Karpas-422 (cell line): ENCODE measurements at regions not wholly inside any gene's neighbourhood (a gene's known extent, or its start where the extent isn't known, plus 50 kb on each side); places are given as distances from the start of the nearest gene placed in this dataset.

ENCODE experiments used
- DNase-seq: peaks from one replicate; pipeline ENCODE4 v3.0.0-alpha.2; 2015
- H2AFZ ChIP-seq: fragments of 200-600 bp; sonication (generic); 2 replicates; pipeline ENCODE4 v1.6.1; 2014; ENCODE audit warnings: antibody characterized with exemption, low read length, mixed read lengths
- H3K27ac ChIP-seq: fragments of 200-600 bp; sonication (generic); 2 replicates; pipeline ENCODE4 v1.5.1; 2014; ENCODE audit warnings: mild to moderate bottlenecking, low read length, moderate library complexity
- H3K27me3 ChIP-seq: fragments of 200-600 bp; sonication (generic); 2 replicates; pipeline ENCODE4 v1.6.1; 2014; ENCODE audit warnings: low read length, mixed read lengths
- H3K36me3 ChIP-seq: fragments of 200-600 bp; sonication (generic); 2 replicates; pipeline ENCODE4 v1.6.1; 2014; ENCODE audit warnings: low read length, mixed read lengths; ENCODE audit not compliant: insufficient read depth
- H3K4me1 ChIP-seq: fragments of 200-600 bp; sonication (generic); 2 replicates; pipeline ENCODE4 v1.6.1; 2014; ENCODE audit warnings: mild to moderate bottlenecking, low read length, mixed read lengths
- H3K4me2 ChIP-seq: fragments of 200-600 bp; sonication (generic); 2 replicates; pipeline ENCODE4 v1.6.1; 2014; ENCODE audit warnings: low read length, low read depth, mild to moderate bottlenecking; ENCODE audit not compliant: poor library complexity, severe bottlenecking
- H3K4me3 ChIP-seq: fragments of 200-600 bp; sonication (generic); 2 replicates; pipeline ENCODE4 v1.5.1; 2014; ENCODE audit warnings: mild to moderate bottlenecking, antibody characterized with exemption, low read length, mixed read lengths
- H3K79me2 ChIP-seq: fragments of 200-600 bp; sonication (generic); 2 replicates; pipeline ENCODE4 v1.6.1; 2014; ENCODE audit warnings: mild to moderate bottlenecking, low read length, mixed read lengths
- H3K9ac ChIP-seq: fragments of 200-600 bp; sonication (generic); 2 replicates; pipeline ENCODE4 v1.6.0; 2014; ENCODE audit warnings: low read length
- H3K9me2 ChIP-seq: fragments of 200-600 bp; sonication (generic), shearing (Covaris generic); replicated peaks from 2 replicates; pipeline ENCODE4 v1.6.0; 2014; ENCODE audit warnings: mild to moderate bottlenecking, low read length, moderate library complexity; ENCODE audit not compliant: insufficient read depth
- H3K9me3 ChIP-seq: fragments of 300-700, 200-600 bp; sonication (generic); 2 replicates; pipeline ENCODE4 v1.6.1; 2014; ENCODE audit warnings: low read length, mixed read lengths
- H4K20me1 ChIP-seq: fragments of 200-600 bp; sonication (generic); 2 replicates; pipeline ENCODE4 v1.6.1; 2014; ENCODE audit warnings: mild to moderate bottlenecking, antibody characterized with exemption, low read length, low read depth; ENCODE audit not compliant: insufficient read depth

DNA sequence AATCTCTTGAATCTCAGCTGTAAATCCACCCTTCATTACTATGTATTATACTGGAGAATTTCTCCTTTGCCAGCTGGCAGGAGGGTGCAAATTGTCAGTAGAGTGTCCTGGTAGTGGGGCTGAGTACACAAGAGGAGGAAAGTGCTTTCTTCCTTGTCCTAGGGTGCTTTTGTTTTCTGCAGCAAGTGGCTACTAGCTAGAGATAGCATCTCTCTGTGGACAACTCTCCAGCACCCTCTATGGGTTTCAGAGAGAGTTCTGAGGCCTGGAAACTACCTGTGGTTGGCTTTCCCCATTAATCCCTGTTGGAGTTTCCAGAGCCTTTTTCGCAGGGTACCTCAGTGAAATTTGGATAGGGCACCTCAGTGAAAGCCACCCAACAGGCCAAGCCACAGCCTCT, 422.5 kb upstream of the RGS17 start:
- no peak overlapping the region for H3K9ac ChIP-seq
- no peaks in the 10 kb centered on the region for H3K27me3 ChIP-seq
- H3K27ac ChIP-seq = no peak overlapping the region
- H3K4me3 ChIP-seq = no peak overlapping the region
- DNase-seq = peak; percentile 50
- no peaks in the 10 kb centered on the region for H3K36me3 ChIP-seq
- H3K9me3 ChIP-seq = no peaks in the 10 kb centered on the region
- no peaks in the 10 kb centered on the region for H3K79me2 ChIP-seq
- no peaks in the 10 kb centered on the region for H4K20me1 ChIP-seq
- H3K4me1 ChIP-seq = no peaks in the 10 kb centered on the region
- no peak overlapping the region for H2AFZ ChIP-seq
- no peaks in the 10 kb centered on the region for H3K9me2 ChIP-seq
- H3K4me2 ChIP-seq = no peak overlapping the region

GRCh38 chr6:153539602-153540001, 408.5 kb upstream of the RGS17 start:
- H3K27ac ChIP-seq = no peak overlapping the region
- no peaks in the 10 kb centered on the region for H3K4me1 ChIP-seq
- no peak for DNase-seq
- H3K4me3 ChIP-seq = no peak overlapping the region
- no peaks in the 10 kb centered on the region for H3K9me2 ChIP-seq
- no peak overlapping the region for H3K4me2 ChIP-seq
- no peaks in the 10 kb centered on the region for H3K36me3 ChIP-seq
- no peak overlapping the region for H3K9ac ChIP-seq
- H3K79me2 ChIP-seq = no peaks in the 10 kb centered on the region
- H4K20me1 ChIP-seq = no peaks in the 10 kb centered on the region
- H2AFZ ChIP-seq = no peak overlapping the region
- no peaks in the 10 kb centered on the region for H3K27me3 ChIP-seq
- H3K9me3 ChIP-seq = no peaks in the 10 kb centered on the region

DNA sequence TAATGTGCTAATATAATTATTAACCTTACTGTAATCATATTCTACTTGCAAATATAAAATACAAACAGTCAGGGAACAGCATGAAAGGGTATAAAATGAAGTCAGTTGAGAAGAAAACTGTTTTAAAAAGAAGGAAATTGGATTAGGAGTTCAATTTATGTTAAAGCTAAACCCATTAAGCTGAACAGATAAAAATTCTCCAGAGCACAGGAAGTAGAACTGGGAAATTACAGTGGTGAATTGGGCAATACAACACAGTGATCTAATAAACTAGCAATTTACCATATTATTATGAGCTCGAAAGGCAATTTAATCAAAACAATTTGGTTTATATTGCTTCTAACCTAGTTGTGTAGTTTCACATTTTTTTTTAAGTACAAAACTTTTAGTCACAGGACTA, 407.4 kb upstream of the RGS17 start:
- no peak overlapping the region for H3K9ac ChIP-seq
- H3K9me2 ChIP-seq = no peaks in the 10 kb centered on the region
- DNase-seq = no peak
- no peak overlapping the region for H2AFZ ChIP-seq
- no peaks in the 10 kb centered on the region for H3K79me2 ChIP-seq
- H3K4me3 ChIP-seq = no peak overlapping the region
- H4K20me1 ChIP-seq = no peaks in the 10 kb centered on the region
- no peaks in the 10 kb centered on the region for H3K4me1 ChIP-seq
- no peaks in the 10 kb centered on the region for H3K9me3 ChIP-seq
- H3K27ac ChIP-seq = no peak overlapping the region
- H3K4me2 ChIP-seq = no peak overlapping the region
- H3K36me3 ChIP-seq = no peaks in the 10 kb centered on the region
- H3K27me3 ChIP-seq = no peaks in the 10 kb centered on the region

DNA sequence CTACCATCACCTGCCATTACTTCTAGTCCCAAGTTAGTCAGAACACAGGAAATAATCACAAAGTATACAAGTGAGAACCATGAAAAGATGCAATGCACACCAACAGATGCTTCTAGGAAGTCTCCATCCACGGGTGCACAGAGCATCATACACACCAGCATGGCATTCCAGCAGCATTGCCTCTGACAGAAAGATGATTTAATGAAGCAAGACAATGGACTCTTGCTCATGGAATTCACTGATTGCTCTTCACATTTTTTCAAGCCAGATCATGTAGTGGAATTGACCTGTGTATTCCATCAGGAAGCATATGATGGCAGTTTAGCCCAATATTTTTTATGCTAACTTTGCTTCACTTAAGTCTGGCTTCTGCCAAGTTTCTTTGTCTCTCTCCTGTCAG, 406.3 kb upstream of the RGS17 start:
- Histone ChIP-seq H3K9ac (no peak overlapping the region), H3K27ac (no peak overlapping the region), H3K4me1 (no peaks in the 10 kb centered on the region), H3K4me3 (no peak overlapping the region), H3K9me2 (no peaks in the 10 kb centered on the region), H3K27me3 (no peaks in the 10 kb centered on the region), H3K36me3 (no peaks in the 10 kb centered on the region), H3K9me3 (no peaks in the 10 kb centered on the region), H2AFZ (no peak overlapping the region), H3K4me2 (no peak overlapping the region), H3K79me2 (no peaks in the 10 kb centered on the region), H4K20me1 (no peaks in the 10 kb centered on the region)
- DNase-seq = no peak

- Histone ChIP-seq H3K79me2 (no peaks in the 10 kb centered on the region), H4K20me1 (no peaks in the 10 kb centered on the region), H3K36me3 (no peaks in the 10 kb centered on the region), H2AFZ (no peak overlapping the region), H3K9me3 (no peaks in the 10 kb centered on the region), H3K4me1 (no peaks in the 10 kb centered on the region), H3K9me2 (no peaks in the 10 kb centered on the region), H3K4me2 (no peak overlapping the region), H3K4me3 (no peak overlapping the region), H3K27me3 (no peaks in the 10 kb centered on the region), H3K27ac (no peak overlapping the region), H3K9ac (no peak overlapping the region)
- DNase-seq = no peak
Measured at GRCh38 chr6:153526479-153526878, 395.4 kb upstream of the RGS17 start.

DNA sequence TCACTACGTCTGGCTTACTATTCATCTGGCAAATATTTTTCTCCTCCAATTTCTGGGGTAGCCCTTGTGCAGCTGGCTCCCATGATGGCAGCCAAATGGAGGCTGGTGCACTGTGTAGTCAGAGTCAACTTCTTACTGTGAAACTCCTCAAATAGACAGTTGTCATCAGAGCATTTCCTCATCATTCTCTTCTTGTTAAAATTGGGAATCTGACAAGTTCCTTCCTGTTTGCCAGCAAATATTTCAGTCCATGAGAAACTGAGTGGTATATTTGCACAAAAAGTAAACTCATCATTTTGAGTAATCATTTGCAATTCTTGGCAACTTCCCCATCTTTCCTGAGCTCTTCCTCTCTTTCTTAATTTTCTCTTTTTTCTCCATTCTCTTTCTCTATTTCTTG, 394.9 kb upstream of the RGS17 start:
- no peak for DNase-seq
- Histone ChIP-seq H3K27me3 (no peaks in the 10 kb centered on the region), H3K4me2 (no peak overlapping the region), H2AFZ (no peak overlapping the region), H3K27ac (no peak overlapping the region), H3K9ac (no peak overlapping the region), H3K36me3 (no peaks in the 10 kb centered on the region), H3K4me1 (no peaks in the 10 kb centered on the region), H3K9me3 (no peaks in the 10 kb centered on the region), H3K9me2 (no peaks in the 10 kb centered on the region), H4K20me1 (no peaks in the 10 kb centered on the region), H3K79me2 (no peaks in the 10 kb centered on the region), H3K4me3 (no peak overlapping the region)

GRCh38 chr6:153523390-153523789, 392.3 kb upstream of the RGS17 start:
- Histone ChIP-seq H3K4me2 (no peak overlapping the region), H3K9me3 (no peaks in the 10 kb centered on the region), H3K36me3 (no peaks in the 10 kb centered on the region), H3K4me1 (no peaks in the 10 kb centered on the region), H3K27me3 (no peaks in the 10 kb centered on the region), H3K4me3 (no peak overlapping the region), H3K79me2 (no peaks in the 10 kb centered on the region), H4K20me1 (no peaks in the 10 kb centered on the region), H3K9me2 (no peaks in the 10 kb centered on the region), H3K9ac (no peak overlapping the region), H3K27ac (no peak overlapping the region), H2AFZ (no peak overlapping the region)
- DNase-seq = no peak

GRCh38 chr6:153511896-153512496, 380.9 kb upstream of the RGS17 start:
- Histone ChIP-seq H3K4me2 (no peak overlapping the region), H2AFZ (no peak overlapping the region), H3K27ac (no peak overlapping the region), H3K36me3 (no peaks in the 10 kb centered on the region), H3K9me2 (no peaks in the 10 kb centered on the region), H4K20me1 (no peaks in the 10 kb centered on the region), H3K9ac (no peak overlapping the region), H3K79me2 (no peaks in the 10 kb centered on the region), H3K27me3 (no peaks in the 10 kb centered on the region), H3K9me3 (no peaks in the 10 kb centered on the region), H3K4me1 (peaks cover 10% of the 10 kb centered on the region), H3K4me3 (no peak overlapping the region)
- peak; percentile 86 for DNase-seq

GRCh38 chr6:153503810-153504209, 372.7 kb upstream of the RGS17 start:
- H3K27ac ChIP-seq = no peak overlapping the region
- H3K4me2 ChIP-seq = no peak overlapping the region
- no peaks in the 10 kb centered on the region for H3K27me3 ChIP-seq

More at GRCh38 chr6:153503810-153504209, 372.7 kb upstream of the RGS17 start:
- no peaks in the 10 kb centered on the region for H3K79me2 ChIP-seq
- no peaks in the 10 kb centered on the region for H3K4me1 ChIP-seq
- no peaks in the 10 kb centered on the region for H4K20me1 ChIP-seq
- no peaks in the 10 kb centered on the region for H3K36me3 ChIP-seq
- H2AFZ ChIP-seq = no peak overlapping the region
- H3K9ac ChIP-seq = no peak overlapping the region
- no peak overlapping the region for H3K4me3 ChIP-seq
- peak; percentile 59 for DNase-seq
- no peaks in the 10 kb centered on the region for H3K9me3 ChIP-seq
- no peaks in the 10 kb centered on the region for H3K9me2 ChIP-seq
